ENCODE measurements at regions not wholly inside any gene's neighbourhood (a gene's known extent, or its start where the extent isn't known, plus 50 kb on each side); places are given as distances from the start of the nearest gene placed in this dataset.

- TF ChIP-seq CTCF (IDR thresholded peaks at IDR 0.05) (no peak), POLR2A (IDR thresholded peaks at IDR 0.05) (no peak), POLR2AphosphoS5 (IDR thresholded peaks at IDR 0.05) (no peak)
These were observed 128.1 kb upstream of the PDE1A start for GRCh38 chr2:182554950-182555349.
